ENCODE measurements at regions not wholly inside any gene's neighbourhood (a gene's known extent, or its start where the extent isn't known, plus 50 kb on each side); places are given as distances from the start of the nearest gene placed in this dataset.
A peak's percentile ranks its signal among the peaks of the same experiment; 100 is the strongest.

GRCh38 chr2:21253311-21254027 is 129.7 kb downstream of the TDRD15 start:
- DNase-seq (ENCODE audit: low read depth), result no peak
- TF ChIP-seq CTCF (IDR thresholded peaks at IDR 0.05; ENCODE audit: insufficient read depth, low read depth, low read length, missing control alignments), result no peak
- no peak overlapping the region for H3K4me3 ChIP-seq (ENCODE audit: low read length)

- no peak for DNase-seq (ENCODE audit: low read depth)
- no peak overlapping the region for H3K4me3 ChIP-seq (ENCODE audit: low read length)
- no peak for TF ChIP-seq CTCF (IDR thresholded peaks at IDR 0.05; ENCODE audit: insufficient read depth, low read depth, low read length, missing control alignments)
These were observed 130.6 kb downstream of the TDRD15 start for GRCh38 chr2:21254170-21254965.

GRCh38 chr2:21256006-21256405 is 132.2 kb downstream of the TDRD15 start:
- peak; percentile 1 for DNase-seq (ENCODE audit: low read depth)
- no peak overlapping the region for H3K4me3 ChIP-seq (ENCODE audit: low read length)
- TF ChIP-seq CTCF (IDR thresholded peaks at IDR 0.05; ENCODE audit: insufficient read depth, low read depth, low read length, missing control alignments), result no peak

- H3K4me3 ChIP-seq (ENCODE audit: low read length), result no peak overlapping the region
- DNase-seq (ENCODE audit: low read depth), result no peak
- no peak for TF ChIP-seq CTCF (IDR thresholded peaks at IDR 0.05; ENCODE audit: insufficient read depth, low read depth, low read length, missing control alignments)
These were observed 133.9 kb downstream of the TDRD15 start for GRCh38 chr2:21257621-21258020.

- TF ChIP-seq CTCF (IDR thresholded peaks at IDR 0.05; ENCODE audit: insufficient read depth, low read depth, low read length, missing control alignments), result no peak
- DNase-seq (ENCODE audit: low read depth), result no peak
These were observed 134.3 kb downstream of the TDRD15 start for GRCh38 chr2:21258082-21258481.

GRCh38 chr2:21260311-21260710 is 136.5 kb downstream of the TDRD15 start:
- no peak for TF ChIP-seq CTCF (IDR thresholded peaks at IDR 0.05; ENCODE audit: insufficient read depth, low read depth, low read length, missing control alignments)

More at GRCh38 chr2:21258082-21258481, 134.3 kb downstream of the TDRD15 start:
- H3K4me3 ChIP-seq (ENCODE audit: low read length), result no peak overlapping the region

More at GRCh38 chr2:21260311-21260710, 136.5 kb downstream of the TDRD15 start:
- DNase-seq (ENCODE audit: low read depth), result no peak
- no peak overlapping the region for H3K4me3 ChIP-seq (ENCODE audit: low read length)

Data from epithelial cell of esophagus (primary cell).